Vagina (tissue), 2 donors: ENCODE measurements at regions not wholly inside any gene's neighbourhood (a gene's known extent, or its start where the extent isn't known, plus 50 kb on each side); places are given as distances from the start of the nearest gene placed in this dataset.

Experiments
- POLR2AphosphoS5 ChIP-seq, 2 donors: sonication (generic); formaldehyde crosslinking; IDR thresholded peaks; one replicate each; pipeline ENCODE4 v1.9.0; 2017; ENCODE audit warnings: antibody characterized with exemption in 2 of 2, mild to moderate bottlenecking in 2 of 2, low read depth in 1 of 2; ENCODE audit not compliant: insufficient read depth in 1 of 2
- TF ChIP-seq, protein P1 (sequence below), 3 experiments: fragments of 450-650 bp in 2 of 3; fragments of 200-600 bp in 1 of 3; sonication (generic) in 1 of 3; IDR thresholded peaks; one replicate each; pipeline ENCODE4 v1.5.1; 2017 to 2019; ENCODE audit warnings: antibody characterized with exemption in 3 of 3, mild to moderate bottlenecking in 2 of 3, moderate library complexity in 2 of 3

- TF ChIP-seq POLR2AphosphoS5 (IDR thresholded peaks at IDR 0.05; ENCODE audit: insufficient read depth in 1 of 2, low read depth in 1 of 2), result no peak
- TF ChIP-seq, protein P1, sequence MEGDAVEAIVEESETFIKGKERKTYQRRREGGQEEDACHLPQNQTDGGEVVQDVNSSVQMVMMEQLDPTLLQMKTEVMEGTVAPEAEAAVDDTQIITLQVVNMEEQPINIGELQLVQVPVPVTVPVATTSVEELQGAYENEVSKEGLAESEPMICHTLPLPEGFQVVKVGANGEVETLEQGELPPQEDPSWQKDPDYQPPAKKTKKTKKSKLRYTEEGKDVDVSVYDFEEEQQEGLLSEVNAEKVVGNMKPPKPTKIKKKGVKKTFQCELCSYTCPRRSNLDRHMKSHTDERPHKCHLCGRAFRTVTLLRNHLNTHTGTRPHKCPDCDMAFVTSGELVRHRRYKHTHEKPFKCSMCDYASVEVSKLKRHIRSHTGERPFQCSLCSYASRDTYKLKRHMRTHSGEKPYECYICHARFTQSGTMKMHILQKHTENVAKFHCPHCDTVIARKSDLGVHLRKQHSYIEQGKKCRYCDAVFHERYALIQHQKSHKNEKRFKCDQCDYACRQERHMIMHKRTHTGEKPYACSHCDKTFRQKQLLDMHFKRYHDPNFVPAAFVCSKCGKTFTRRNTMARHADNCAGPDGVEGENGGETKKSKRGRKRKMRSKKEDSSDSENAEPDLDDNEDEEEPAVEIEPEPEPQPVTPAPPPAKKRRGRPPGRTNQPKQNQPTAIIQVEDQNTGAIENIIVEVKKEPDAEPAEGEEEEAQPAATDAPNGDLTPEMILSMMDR (IDR thresholded peaks at IDR 0.05), result no peak
Observed at GRCh38 chr1:194919146-194919545, 1689.1 kb downstream of the KCNT2 start.
